ENCODE measurements at regions not wholly inside any gene's neighbourhood (a gene's known extent, or its start where the extent isn't known, plus 50 kb on each side); places are given as distances from the start of the nearest gene placed in this dataset.
"Not testable (repeated sequence)": the region's sequence is repeated elsewhere in the genome, so short reads cannot be mapped to it uniquely, and the experiment has no call there.

DNA sequence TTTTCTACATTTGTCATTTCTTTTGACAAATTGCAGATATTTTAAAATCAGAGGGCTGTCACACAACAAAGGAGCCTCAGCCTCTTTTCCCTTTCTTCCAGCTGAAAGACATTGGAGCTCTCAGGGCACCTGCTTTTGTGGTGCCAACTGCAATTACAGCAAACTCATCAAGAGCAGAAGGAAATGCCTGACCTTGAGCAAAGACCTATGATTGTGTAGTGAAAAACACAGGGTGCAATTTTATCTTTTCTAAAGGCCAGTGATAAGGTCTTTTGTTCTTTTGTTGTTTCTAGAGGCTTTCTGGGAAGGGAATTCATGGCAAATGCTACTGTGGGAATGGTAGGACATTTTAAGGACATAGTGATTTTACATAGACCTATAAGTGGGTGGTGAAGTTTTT lies 214.3 kb downstream of the OXSM start:
- no peaks in the 10 kb centered on the region for H3K9me3 ChIP-seq (ENCODE audit: control insufficient read depth in 2 of 2, low read length in 2 of 2)
- H3K27me3 ChIP-seq (ENCODE audit: control insufficient read depth, insufficient read depth, low read length): no peaks in the 10 kb centered on the region
- no peak overlapping the region for H3K27ac ChIP-seq (ENCODE audit: insufficient read depth, low read length, poor library complexity, severe bottlenecking)
- H3K36me3 ChIP-seq (ENCODE audit: control insufficient read depth, insufficient read depth, low read length): no peaks in the 10 kb centered on the region
- no peaks in the 10 kb centered on the region for H3K4me1 ChIP-seq (ENCODE audit: control insufficient read depth, insufficient read depth, low read length, poor library complexity, severe bottlenecking)
- Mint-ChIP-seq H3K27ac (no peak overlapping the region), H3K36me3 (no peaks in the 10 kb centered on the region), H3K27me3 (no peaks in the 10 kb centered on the region), H3K4me3 (no peak overlapping the region), H3K4me1 (no peaks in the 10 kb centered on the region), H3K9me3 (peaks cover 0 to 12% (median 3%) of the 10 kb centered on the region in 7 donors)
- no peak overlapping the region for H3K4me3 ChIP-seq (ENCODE audit: low read depth, low read length)
- DNase-seq (no peak), ATAC-seq (ENCODE audit: low read depth in 2 of 2) (no peak)

DNA sequence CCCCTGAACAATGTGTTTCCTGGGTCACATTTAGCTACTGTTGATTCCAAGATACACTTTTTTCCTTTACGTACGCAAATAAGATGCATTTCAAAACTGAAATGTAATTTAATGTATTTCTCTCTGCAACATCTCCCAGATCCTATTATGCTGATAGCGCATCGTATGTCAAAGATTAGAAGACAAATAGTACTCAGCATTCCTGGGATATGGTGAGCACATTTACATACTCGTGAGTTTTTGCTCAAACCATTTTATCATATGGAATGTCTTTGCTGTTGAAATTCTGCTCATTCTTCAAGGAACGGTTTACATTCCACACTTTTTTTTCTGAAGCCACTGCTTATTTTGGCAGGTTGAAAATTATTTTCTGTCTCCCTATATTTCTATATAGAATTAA lies 221.4 kb downstream of the OXSM start:
- DNase-seq (no peak), ATAC-seq (ENCODE audit: low read depth in 2 of 2) (no peak)
- Histone ChIP-seq H3K4me1 (ENCODE audit: control insufficient read depth, insufficient read depth, low read length, poor library complexity, severe bottlenecking) (no peaks in the 10 kb centered on the region), H3K27me3 (ENCODE audit: control insufficient read depth, insufficient read depth, low read length) (no peaks in the 10 kb centered on the region), H3K4me3 (ENCODE audit: low read depth, low read length) (no peak overlapping the region), H3K36me3 (ENCODE audit: control insufficient read depth, insufficient read depth, low read length) (no peaks in the 10 kb centered on the region), H3K9me3 (ENCODE audit: control insufficient read depth in 2 of 2, low read length in 2 of 2) (no peaks in the 10 kb centered on the region), H3K27ac (ENCODE audit: insufficient read depth, low read length, poor library complexity, severe bottlenecking) (no peak overlapping the region)
- peaks cover 0 to 4% (median 0%) of the 10 kb centered on the region in 7 donors for H3K9me3 Mint-ChIP-seq
- no peaks in the 10 kb centered on the region for H3K36me3 Mint-ChIP-seq
- H3K4me1 Mint-ChIP-seq: no peaks in the 10 kb centered on the region
- H3K27me3 Mint-ChIP-seq: peaks cover 4% of the 10 kb centered on the region
- no peak overlapping the region for H3K4me3 Mint-ChIP-seq
- H3K27ac Mint-ChIP-seq: no peak overlapping the region

DNA sequence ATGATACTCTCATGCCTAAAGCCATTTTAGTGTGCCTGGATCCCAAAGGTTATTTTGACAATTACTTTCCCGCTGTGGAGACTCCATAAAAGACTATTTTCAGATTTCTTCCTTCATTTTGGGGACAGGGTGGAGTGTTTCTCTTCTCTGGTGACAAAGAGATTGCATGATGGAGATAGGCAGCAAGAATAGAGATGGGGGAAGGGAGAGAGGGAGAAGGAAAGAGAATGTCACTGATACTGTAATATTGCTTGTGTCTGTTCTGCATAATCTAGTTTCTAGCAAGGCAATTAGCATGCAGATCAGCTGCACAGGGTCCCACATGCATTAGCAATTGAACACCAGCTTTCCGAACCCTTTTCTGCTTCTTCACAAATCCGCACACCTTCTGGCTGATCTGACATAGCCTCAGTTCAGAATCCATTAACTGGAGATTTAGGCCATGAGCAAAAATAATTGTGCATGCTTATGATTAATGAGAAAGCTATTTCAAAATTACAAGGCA lies 222.4 kb downstream of the OXSM start:
- no peak overlapping the region for H3K27ac ChIP-seq (ENCODE audit: insufficient read depth, low read length, poor library complexity, severe bottlenecking)
- no peaks in the 10 kb centered on the region for H3K27me3 ChIP-seq (ENCODE audit: control insufficient read depth, insufficient read depth, low read length)
- peaks cover 0 to 2% (median 0%) of the 10 kb centered on the region in 7 donors for H3K9me3 Mint-ChIP-seq
- H3K9me3 ChIP-seq (ENCODE audit: control insufficient read depth in 2 of 2, low read length in 2 of 2): no peaks in the 10 kb centered on the region
- H3K36me3 Mint-ChIP-seq: no peaks in the 10 kb centered on the region
- H3K4me1 ChIP-seq (ENCODE audit: control insufficient read depth, insufficient read depth, low read length, poor library complexity, severe bottlenecking): no peaks in the 10 kb centered on the region
- ATAC-seq (ENCODE audit: low read depth in 2 of 2) (no peak), DNase-seq (no peak)
- H3K27me3 Mint-ChIP-seq: peaks cover 4% of the 10 kb centered on the region
- no peak overlapping the region for H3K4me3 Mint-ChIP-seq
- no peaks in the 10 kb centered on the region for H3K4me1 Mint-ChIP-seq
- no peak overlapping the region for H3K27ac Mint-ChIP-seq
- H3K36me3 ChIP-seq (ENCODE audit: control insufficient read depth, insufficient read depth, low read length): no peaks in the 10 kb centered on the region
- H3K4me3 ChIP-seq (ENCODE audit: low read depth, low read length): no peak overlapping the region

DNA sequence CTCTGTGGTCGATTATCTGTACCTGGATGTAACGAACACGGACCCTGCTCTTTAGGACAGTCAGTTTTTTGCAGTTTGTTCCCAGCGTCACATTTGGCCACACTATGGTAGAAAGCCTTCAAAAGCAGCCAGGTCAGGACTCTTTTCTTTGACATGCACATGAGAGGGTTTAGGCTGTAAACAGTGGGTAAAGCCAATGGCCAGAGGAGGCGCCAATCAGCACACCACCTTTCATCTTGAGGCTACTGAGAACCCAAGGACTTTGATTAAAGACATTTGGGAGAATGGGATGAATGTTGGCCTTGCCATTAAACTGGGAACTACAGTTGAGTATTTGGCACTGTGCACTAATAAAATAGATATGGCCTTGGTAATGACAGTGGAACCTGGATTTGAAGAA lies 225.9 kb downstream of the OXSM start:
- H3K9me3 ChIP-seq (ENCODE audit: control insufficient read depth in 2 of 2, low read length in 2 of 2): no peaks in the 10 kb centered on the region
- H3K4me1 ChIP-seq (ENCODE audit: control insufficient read depth, insufficient read depth, low read length, poor library complexity, severe bottlenecking): no peaks in the 10 kb centered on the region
- peaks cover 0 to 5% (median 0%) of the 10 kb centered on the region in 7 donors for H3K9me3 Mint-ChIP-seq
- H3K27ac ChIP-seq (ENCODE audit: insufficient read depth, low read length, poor library complexity, severe bottlenecking): no peak overlapping the region
- H3K27me3 Mint-ChIP-seq: peaks cover 4% of the 10 kb centered on the region
- H3K27me3 ChIP-seq (ENCODE audit: control insufficient read depth, insufficient read depth, low read length): no peaks in the 10 kb centered on the region
- no peaks in the 10 kb centered on the region for H3K4me1 Mint-ChIP-seq
- no peaks in the 10 kb centered on the region for H3K36me3 ChIP-seq (ENCODE audit: control insufficient read depth, insufficient read depth, low read length)
- H3K4me3 Mint-ChIP-seq: no peak overlapping the region
- ATAC-seq (ENCODE audit: low read depth in 2 of 2) (no peak), DNase-seq (no peak)
- H3K36me3 Mint-ChIP-seq: no peaks in the 10 kb centered on the region
- no peak overlapping the region for H3K4me3 ChIP-seq (ENCODE audit: low read depth, low read length)
- H3K27ac Mint-ChIP-seq: no peak overlapping the region

DNA sequence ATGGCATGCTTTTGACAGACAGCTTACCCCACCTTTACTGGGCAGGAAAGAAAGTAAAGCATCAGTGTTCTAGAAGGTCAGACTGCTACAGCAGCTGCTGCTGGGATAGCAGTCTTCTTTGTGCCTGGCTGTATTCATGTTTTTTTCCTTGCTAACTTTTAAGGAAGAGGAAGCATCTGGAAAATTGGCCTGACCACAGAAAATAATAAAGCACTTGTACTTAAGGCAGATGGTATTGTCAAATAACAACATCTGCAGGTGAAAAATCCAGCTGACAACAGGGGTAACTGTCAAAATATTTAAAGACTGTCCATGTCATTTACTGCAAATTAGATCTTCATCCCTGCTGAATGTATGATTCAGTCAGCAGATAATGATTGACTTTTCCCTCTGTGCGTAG lies 229.0 kb downstream of the OXSM start:
- H3K27ac Mint-ChIP-seq: no peak overlapping the region
- no peaks in the 10 kb centered on the region for H3K4me1 ChIP-seq (ENCODE audit: control insufficient read depth, insufficient read depth, low read length, poor library complexity, severe bottlenecking)
- H3K27me3 ChIP-seq (ENCODE audit: control insufficient read depth, insufficient read depth, low read length): no peaks in the 10 kb centered on the region
- H3K27ac ChIP-seq (ENCODE audit: insufficient read depth, low read length, poor library complexity, severe bottlenecking): no peak overlapping the region
- H3K4me1 Mint-ChIP-seq: no peaks in the 10 kb centered on the region
- no peak overlapping the region for H3K4me3 ChIP-seq (ENCODE audit: low read depth, low read length)
- no peak overlapping the region for H3K4me3 Mint-ChIP-seq
- H3K36me3 ChIP-seq (ENCODE audit: control insufficient read depth, insufficient read depth, low read length): no peaks in the 10 kb centered on the region
- no peaks in the 10 kb centered on the region for H3K9me3 ChIP-seq (ENCODE audit: control insufficient read depth in 2 of 2, low read length in 2 of 2)
- ATAC-seq (ENCODE audit: low read depth in 2 of 2): no peak
- H3K27me3 Mint-ChIP-seq: peaks cover 4% of the 10 kb centered on the region
- no peaks in the 10 kb centered on the region for H3K36me3 Mint-ChIP-seq
- peaks cover 0 to 12% (median 0%) of the 10 kb centered on the region in 7 donors for H3K9me3 Mint-ChIP-seq
- DNase-seq: no peak

DNA sequence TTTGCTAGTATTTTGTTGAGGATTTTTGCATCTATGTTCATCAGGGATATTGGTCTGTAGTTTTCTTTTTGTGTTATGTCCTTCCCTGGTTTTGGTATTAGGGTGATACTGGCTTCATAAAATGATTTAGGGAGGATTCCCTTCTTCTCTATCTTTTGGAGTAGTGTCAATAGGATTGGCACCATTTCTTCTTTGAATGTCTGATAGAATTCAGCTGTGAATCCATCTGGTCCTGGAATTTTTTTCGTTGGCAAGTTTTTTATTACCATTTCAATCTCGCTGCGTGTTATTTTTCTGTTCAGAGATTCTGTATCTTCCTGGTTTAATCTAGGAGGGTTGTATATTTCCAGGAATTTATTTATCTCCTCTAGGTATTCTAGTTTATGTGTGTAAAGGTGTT lies 234.3 kb downstream of the OXSM start:
- peaks cover 2 to 19% (median 4%) of the 10 kb centered on the region in 7 donors for H3K9me3 Mint-ChIP-seq
- not testable (repeated sequence) for H3K36me3 ChIP-seq (ENCODE audit: control insufficient read depth, insufficient read depth, low read length); ATAC-seq (ENCODE audit: low read depth in 2 of 2); H3K9me3 ChIP-seq (ENCODE audit: control insufficient read depth in 2 of 2, low read length in 2 of 2); H3K27me3 ChIP-seq (ENCODE audit: control insufficient read depth, insufficient read depth, low read length); H3K27me3 Mint-ChIP-seq; H3K36me3 Mint-ChIP-seq; H3K4me1 ChIP-seq (ENCODE audit: control insufficient read depth, insufficient read depth, low read length, poor library complexity, severe bottlenecking); H3K27ac ChIP-seq (ENCODE audit: insufficient read depth, low read length, poor library complexity, severe bottlenecking); H3K27ac Mint-ChIP-seq; DNase-seq; H3K4me3 ChIP-seq (ENCODE audit: low read depth, low read length); H3K4me1 Mint-ChIP-seq; H3K4me3 Mint-ChIP-seq

DNA sequence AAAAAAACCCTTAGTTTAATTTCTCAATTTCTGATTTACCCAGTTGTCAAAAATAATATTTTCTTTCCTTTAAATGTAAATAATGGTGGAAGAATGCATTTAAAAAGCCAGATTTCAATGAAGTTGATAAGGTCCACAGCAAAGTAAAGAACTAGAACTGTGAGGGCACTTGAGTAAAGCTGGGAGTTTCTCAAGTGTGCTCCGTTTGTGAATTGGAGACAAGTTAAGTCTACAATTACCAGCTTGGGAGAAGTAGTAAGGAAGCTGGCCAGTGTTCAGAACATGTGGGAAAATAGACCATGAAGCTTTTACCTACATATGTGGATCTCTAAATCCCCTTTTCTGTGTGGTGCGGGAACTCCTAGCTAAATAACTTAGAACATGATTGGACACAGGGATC lies 239.4 kb downstream of the OXSM start:
- H3K9me3 Mint-ChIP-seq: peaks cover 0 to 9% (median 4%) of the 10 kb centered on the region in 7 donors
- no peak overlapping the region for H3K4me3 Mint-ChIP-seq
- ATAC-seq (ENCODE audit: low read depth in 2 of 2): no peak
- Histone ChIP-seq H3K9me3 (ENCODE audit: control insufficient read depth in 2 of 2, low read length in 2 of 2) (no peaks in the 10 kb centered on the region), H3K27me3 (ENCODE audit: control insufficient read depth, insufficient read depth, low read length) (peaks cover 2% of the 10 kb centered on the region), H3K27ac (ENCODE audit: insufficient read depth, low read length, poor library complexity, severe bottlenecking) (no peak overlapping the region), H3K4me1 (ENCODE audit: control insufficient read depth, insufficient read depth, low read length, poor library complexity, severe bottlenecking) (no peaks in the 10 kb centered on the region), H3K4me3 (ENCODE audit: low read depth, low read length) (no peak overlapping the region), H3K36me3 (ENCODE audit: control insufficient read depth, insufficient read depth, low read length) (no peaks in the 10 kb centered on the region)
- H3K36me3 Mint-ChIP-seq: no peaks in the 10 kb centered on the region
- DNase-seq: no peak
- no peaks in the 10 kb centered on the region for H3K4me1 Mint-ChIP-seq
- H3K27ac Mint-ChIP-seq: no peak overlapping the region
- no peaks in the 10 kb centered on the region for H3K27me3 Mint-ChIP-seq

DNA sequence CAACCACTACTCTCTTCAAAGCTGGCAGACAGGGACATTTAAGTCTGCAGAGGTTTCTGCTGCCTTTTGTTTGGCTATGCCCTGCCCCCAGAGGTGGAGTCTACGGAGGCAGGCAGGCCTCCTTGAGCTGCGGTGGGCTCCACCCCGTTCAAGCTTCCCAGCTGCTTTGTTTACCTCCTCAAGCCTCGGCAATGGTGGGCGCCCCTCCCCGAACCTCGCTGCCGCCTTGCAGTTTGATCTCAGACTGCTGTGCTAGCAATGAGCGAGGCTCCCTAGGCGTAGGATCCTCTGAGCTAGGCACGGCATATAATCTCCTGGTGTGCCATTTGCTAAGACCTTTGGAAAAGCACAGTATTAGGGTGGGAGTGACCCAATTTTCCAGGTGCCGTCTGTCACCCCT lies 252.2 kb downstream of the OXSM start:
- DNase-seq; H3K36me3 Mint-ChIP-seq; H3K27me3 Mint-ChIP-seq; H3K4me1 ChIP-seq (ENCODE audit: control insufficient read depth, insufficient read depth, low read length, poor library complexity, severe bottlenecking); H3K27ac ChIP-seq (ENCODE audit: insufficient read depth, low read length, poor library complexity, severe bottlenecking); H3K4me3 Mint-ChIP-seq; H3K4me3 ChIP-seq (ENCODE audit: low read depth, low read length); H3K27ac Mint-ChIP-seq; ATAC-seq (ENCODE audit: low read depth in 2 of 2); H3K9me3 ChIP-seq (ENCODE audit: control insufficient read depth in 2 of 2, low read length in 2 of 2); H3K36me3 ChIP-seq (ENCODE audit: control insufficient read depth, insufficient read depth, low read length); H3K4me1 Mint-ChIP-seq; H3K27me3 ChIP-seq (ENCODE audit: control insufficient read depth, insufficient read depth, low read length): not testable (repeated sequence)
- peaks cover 0 to 24% (median 7%) of the 10 kb centered on the region in 7 donors for H3K9me3 Mint-ChIP-seq

Data from CD4-positive, CD25-positive, alpha-beta regulatory T cell (primary cell).